ENCODE measurements at regions not wholly inside any gene's neighbourhood (a gene's known extent, or its start where the extent isn't known, plus 50 kb on each side); places are given as distances from the start of the nearest gene placed in this dataset.

DNA sequence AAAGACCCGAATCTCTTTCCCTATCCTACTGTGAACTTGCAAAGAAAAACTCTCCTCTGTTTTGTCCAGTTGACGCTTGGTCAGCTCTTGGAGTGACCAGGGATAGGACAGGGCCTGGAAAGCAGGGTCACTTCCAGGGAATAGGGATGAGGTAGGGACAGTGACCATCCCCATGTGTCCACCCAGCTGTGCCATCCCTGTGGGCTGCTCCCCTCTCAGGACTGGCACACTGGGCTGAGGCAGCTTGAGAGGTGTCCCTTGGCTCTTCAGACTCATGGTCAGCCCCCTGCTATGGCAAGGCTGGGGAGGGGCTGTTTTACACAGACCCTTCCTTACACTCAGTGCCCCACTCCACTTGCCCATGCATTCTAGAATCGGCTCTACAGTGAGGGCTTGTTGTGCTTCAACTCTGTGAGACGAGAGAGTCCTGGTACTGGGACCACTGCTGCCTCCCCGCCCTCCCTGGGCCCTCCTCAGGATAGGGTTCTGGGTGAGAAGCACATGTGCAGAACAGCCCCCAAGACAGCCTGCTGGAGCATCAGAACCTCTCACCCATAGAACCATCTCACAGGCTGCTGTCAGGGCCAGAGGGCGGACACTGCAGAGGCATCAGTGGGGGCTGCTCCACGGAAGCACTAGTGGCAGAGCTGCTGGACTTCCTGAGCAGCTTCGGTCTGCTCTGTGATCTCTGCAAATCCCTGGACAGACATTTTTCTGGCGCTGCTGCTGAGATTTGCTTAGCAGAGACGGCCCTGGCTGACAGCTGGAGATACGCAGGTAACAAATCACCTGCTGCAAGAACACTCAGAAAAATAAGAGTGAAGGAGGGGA, 202.8 kb upstream of the CXCL12 start:
- DNase-seq, result no peak
- intact Hi-C loops (cut with DNase I), result no loop called here

DNA sequence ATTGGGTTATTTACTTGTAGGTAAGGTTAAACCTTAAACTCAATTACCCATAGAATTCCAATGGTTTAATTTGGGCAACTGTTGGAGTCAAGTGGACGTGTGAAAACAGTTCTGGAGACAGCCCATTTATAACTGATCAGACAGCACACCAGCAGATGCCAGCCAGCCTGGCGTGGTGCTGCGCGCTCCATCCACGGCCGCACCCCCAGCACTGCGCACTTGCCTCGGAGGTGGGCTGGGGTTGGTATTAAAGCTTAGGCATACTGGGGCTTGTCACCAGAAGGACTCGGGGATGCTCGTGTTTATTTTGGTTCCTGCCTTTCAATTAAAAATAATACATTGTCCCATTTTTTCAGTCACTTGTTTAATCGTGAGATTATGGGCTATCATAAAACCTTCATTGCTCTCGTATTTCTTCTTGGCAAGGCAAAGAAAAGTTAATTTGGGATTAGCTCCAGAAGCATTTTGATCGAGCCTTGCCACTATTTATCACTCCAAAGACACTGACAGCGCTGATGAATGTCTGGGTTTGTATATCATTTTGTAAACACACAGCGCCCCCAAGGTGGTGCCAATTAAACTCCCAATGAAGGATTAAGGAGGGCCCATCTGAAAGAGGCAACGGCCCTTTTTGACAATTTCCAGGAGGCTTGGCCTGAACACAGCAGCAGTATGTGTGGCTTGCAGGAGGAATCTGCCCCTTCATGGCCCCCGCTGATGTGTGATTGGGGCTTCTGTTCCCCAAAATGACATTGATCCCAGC, 204.5 kb upstream of the CXCL12 start:
- intact Hi-C loops (cut with DNase I), result no loop called here
- DNase-seq, result no peak

DNA sequence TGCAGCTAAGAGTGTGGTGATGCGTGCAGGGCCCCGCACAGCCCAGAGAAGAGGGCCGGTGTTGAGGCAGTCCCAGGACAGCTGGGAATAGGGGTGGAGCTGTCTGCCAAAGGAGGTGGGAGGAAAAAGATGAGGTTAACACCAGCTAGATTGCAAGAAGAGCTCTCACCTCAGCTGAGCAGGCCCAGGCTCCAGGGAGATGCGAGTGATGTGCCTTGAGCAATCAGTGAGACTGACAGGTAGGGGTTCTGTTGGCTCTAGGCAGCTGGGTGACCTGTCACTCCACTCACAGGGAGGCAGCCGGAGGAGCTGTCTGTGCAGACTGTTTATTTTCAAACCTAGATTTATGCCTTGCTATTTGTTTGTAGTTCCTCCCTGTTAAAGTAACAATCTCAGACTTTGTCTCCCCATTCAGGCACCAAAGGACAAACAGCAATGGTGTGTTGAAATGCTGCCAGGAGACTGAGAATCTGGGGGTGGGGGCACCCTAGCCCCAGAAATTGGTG, 205.1 kb upstream of the CXCL12 start:
- DNase-seq, result no peak
- intact Hi-C loops (cut with DNase I), result no loop called here

DNA sequence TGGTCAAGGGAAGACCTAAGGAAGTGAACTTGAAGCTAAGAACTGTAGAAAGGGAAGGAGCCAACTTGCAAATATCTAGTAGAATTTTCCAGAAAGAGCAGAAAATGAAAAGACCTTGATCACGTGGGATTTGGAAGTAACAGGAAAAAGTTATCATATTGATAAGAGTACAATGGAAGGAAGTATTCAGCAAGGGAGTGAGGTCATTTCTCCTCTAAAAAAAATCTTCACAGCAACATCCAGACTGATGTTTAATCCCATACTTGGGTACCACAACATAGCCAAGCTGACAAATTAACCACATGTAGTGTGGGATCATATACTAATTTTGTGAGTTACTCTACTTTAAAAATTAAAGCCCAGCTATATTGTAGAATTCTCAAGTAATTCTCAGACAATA, 207.0 kb upstream of the CXCL12 start:
- DNase-seq, result no peak
- intact Hi-C loops (cut with DNase I), result no loop called here

DNA sequence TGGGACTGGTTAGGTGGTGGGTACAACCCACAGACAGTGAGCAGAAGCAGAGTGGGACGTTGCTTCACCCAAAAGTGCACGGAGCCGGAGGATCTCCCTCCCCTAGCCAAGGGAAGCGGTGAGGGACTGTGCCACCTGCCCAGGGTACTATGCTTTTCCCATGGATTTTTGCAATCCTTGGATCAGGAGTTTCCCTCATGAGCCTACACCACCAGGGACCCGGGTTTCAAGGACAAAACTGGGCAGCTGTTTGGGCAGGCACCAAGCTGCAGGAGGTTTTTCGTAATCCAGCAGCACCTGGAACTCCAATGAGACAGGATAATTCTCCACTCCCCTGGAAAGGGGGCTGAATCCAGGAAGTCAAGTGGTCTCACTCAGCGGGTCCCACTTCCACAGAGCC, 209.1 kb upstream of the CXCL12 start:
- DNase-seq, result no peak
- intact Hi-C loops (cut with DNase I), result no loop called here

DNA sequence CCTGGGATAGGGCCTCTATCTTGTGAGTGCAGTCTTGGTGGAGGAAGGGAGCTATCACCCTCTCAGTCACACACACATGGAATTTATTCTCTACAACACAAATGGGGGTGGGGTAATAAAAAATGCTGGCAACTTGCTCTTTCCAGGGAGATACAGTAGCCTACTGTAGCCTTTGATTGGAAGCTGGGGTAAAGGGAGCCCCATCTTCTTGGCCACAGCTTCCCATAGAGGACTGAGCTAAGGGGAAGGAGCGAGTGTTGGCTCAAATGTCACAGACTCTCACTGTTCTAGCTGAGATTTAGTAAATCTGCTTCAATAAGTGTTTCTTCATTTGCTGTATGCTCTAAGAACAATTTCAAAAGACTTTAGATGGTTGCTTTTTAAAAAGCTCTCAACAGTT, 222.2 kb upstream of the CXCL12 start:
- DNase-seq, result no peak
- intact Hi-C loops (cut with DNase I), result no loop called here

DNA sequence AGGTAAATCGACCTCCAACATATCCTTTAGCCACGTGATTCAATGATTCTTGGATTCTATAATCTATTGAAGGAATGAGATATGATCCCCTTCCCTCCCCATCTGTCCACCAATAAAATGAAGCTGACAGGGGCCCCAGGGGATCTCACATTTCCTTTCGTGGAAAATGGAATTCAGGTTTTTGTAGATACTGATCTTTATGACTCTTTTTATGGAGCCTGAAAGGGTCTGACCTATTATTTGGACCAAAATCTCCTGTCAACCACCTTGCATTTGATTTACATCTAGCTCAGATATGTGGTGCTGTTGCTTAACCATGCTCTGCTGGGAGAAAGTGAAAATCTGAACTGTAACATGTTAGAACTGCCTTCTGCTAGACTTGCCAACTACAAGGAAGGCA, 234.0 kb upstream of the CXCL12 start:
- intact Hi-C loops (cut with DNase I), result no loop called here
- DNase-seq, result no peak

DNA sequence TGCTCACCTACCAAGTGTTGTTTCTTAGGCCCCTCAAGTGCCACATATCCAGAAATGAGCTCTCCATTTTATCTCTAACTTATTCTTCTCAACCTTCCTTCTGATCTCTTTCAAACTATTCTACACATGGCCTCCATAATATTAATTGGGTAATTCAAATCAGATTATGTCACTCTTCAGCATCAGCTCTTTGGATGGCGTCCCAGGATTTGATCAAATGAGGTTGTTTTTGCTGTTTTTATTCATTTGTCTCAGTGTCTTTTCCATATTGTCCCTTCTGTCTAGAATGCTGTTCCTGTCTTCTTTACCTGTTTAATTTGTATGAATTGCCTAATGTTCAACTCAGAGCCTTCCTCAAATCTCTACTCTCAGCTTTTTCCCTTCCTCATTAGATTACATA, 234.6 kb upstream of the CXCL12 start:
- intact Hi-C loops (cut with DNase I), result no loop called here
- no peak for DNase-seq

DNA sequence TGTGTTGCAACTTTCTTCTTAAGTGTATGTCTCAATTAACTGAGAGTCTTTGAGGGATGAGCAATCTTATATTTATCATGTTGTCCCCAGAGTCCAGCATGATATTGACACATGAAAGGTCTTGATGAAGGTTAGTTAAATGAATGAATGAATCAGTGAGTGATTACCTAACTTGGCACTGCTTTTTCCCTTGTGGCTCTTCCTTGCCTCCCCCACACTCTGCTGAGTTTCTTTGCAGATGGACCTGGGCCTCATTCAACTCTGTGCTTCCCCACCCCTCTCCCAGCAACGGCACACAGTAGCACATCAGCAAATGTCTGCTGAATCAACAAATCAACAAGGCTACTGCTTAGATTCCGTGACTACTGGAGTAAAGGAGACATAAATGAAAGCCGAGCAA, 235.1 kb upstream of the CXCL12 start:
- intact Hi-C loops (cut with DNase I), result no loop called here
- DNase-seq, result no peak

DNA sequence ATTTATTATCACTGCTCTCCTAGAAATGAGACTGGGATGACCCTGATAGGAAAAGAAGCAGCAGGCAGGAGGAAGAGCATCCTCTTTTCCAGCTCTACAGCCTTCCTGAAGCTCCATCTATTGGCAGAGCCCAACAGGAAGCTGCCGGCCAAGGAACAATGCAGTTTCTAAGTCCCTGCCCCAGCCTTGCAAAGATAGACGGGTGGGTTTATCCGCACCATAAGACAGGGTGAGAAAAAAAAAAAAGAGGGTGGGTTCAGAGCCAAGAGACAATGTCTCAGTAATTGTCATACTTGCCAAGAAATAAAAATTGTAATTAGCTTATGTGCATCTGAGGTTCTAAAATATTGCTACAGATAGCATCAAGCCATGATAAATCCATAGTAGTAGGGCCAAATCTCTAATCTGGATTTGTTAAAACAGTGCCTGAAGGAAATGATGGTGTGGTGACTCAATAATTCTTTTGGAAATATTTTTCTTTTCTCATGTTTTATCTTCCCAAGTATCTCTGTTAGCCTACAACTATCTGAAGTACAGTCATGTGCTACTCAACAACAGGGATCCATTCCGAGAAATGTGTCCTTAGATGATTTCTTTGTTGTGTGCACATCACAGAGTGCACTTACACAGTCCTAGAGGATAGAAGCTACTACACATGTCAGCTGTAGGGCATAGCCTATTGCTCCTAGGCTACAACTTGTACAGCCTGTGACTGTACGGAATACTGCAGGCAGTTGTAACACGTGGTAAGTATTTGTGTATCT, 242.9 kb upstream of the CXCL12 start:
- DNase-seq, result no peak
- intact Hi-C loops (cut with DNase I), result no loop called here

DNA sequence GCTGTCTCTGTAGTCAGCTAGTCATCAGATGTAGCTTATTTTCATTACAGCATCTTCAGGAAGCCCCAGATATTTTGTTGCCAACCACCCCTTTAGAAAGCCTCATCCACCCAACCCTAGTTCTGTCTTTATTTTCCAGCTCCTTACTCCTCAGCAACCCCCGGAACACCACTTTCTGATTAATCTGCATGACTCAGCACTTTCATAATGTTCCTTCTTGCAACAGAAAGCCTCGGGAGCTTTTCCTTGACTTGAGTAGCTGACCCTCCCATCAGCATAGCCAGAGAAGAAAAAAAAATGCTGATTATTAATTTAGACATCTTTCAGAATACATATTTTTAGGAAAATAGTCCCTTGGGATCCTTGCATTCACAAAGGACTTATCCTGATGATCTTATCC, 244.0 kb upstream of the CXCL12 start:
- DNase-seq, result peak in 2 of 42 donors; percentile 9 to 45
- intact Hi-C loops (cut with DNase I), result no loop called here

DNA sequence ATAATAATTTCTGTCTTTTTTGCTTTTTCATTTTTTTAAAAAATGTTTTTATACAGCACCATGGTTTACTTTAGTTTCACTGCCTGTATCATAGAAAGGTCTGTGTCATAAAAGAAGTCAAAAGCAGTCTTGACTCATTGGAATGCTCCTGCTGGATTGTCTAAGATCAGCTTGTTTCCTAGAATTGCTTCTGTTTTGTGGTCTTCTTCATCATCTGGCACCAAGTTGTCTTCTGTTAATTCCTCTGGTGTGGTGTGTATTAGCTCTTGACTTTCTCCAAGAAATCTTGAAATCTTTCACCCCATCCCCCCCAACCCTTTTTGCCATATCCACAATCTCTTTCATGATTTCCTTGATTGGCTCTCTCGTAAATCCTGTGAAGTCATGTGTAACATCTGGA, 250.3 kb upstream of the CXCL12 start:
- no peak for DNase-seq

DNA sequence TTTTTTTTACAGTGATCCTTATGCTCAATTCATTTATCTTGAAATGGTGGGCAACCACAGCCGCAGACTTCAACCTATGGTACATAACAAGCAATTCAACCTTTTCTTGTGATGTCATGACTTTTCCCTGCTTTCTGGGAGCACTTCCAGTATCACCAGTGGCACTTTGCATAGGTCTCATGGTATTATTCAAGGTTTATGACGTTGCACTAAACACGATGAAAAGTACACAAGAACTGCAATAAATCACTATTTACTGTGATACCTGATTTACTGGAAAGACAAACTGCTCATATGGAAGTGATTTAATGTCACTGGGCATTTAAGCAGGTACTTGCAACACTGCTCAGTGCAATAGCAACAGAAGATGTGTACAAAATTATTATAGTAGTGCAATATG, 251.7 kb upstream of the CXCL12 start:
- no peak for DNase-seq
- intact Hi-C loops (cut with DNase I), result no loop called here

More for the DNA sequence above, 250.3 kb upstream of the CXCL12 start:
- intact Hi-C loops (cut with DNase I), result no loop called here

DNA sequence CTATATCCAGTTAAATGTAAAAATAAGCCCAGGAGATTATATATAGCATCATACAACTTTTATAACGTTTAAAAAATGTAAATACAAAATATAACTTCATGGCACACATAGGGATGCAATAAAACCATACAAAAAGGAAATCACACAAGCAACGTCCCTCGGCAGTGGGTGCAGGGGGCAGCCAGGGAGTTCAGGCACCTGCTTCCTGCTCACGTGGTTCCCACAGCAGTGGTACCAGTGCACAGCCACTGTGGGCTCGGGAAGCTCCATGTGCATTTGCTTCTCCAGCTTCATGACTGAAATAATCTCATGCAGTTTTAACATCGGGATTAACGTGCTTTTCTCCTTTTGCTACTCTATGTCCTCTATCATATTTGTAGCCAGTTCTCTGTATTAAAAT, 255.5 kb upstream of the CXCL12 start:
- intact Hi-C loops (cut with DNase I), result no loop called here
- DNase-seq, result no peak

DNA sequence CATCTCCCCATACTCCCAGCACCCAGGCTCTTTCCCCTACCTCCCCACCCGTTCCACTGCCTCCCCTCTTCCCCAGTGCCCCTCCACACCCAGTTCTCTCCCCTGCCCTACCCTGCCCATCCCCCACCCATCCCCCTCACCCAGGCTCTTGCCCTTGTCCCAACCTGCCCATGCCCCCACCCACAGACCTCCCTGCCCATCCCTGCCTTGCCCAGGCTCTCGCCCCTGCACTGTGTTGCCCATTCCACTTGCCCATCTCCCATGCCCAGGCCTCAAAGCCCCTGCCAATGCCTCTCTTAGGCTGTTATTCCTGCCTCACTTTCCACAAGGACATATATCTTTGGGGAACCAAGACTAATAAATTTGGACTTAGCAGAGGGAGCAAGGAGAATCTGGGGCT, 262.6 kb upstream of the CXCL12 start:
- intact Hi-C loops (cut with DNase I), result no loop called here
- DNase-seq, result no peak

DNA sequence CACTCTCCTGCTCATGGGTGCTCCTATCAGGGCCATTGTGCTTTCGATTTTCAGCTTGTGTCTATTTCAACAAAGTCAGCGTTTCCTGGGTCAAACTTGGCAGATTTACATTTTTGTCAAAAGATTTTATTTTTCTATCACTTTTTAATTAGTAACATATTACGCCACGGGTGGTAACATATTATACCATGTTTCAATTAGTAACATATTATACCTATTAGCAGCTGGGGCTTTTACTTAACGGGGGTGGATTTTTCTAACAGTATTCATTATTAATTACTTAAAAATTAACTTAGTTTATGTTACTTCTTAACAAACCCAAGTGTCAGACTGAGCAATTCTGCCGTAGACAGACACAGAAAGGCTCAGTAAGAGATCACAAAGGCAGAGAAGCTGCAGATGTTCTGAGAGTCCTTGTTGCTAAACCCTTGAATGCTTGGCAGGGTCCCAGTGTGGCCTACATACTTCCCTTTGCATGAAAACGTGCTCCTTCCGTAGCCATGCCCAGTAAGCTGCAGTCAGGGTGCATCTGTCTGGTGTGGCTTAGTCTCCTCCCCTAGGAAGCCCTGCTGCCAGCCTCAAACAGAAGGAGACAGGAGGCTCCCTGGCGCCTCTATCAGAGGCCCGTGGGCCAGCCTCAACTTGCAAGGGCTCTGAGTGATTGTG, 263.1 kb upstream of the CXCL12 start:
- DNase-seq, result peak in 18 of 42 donors; percentile 1 to 46 (median 28)
- intact Hi-C loops (cut with DNase I), result no loop called here

DNA sequence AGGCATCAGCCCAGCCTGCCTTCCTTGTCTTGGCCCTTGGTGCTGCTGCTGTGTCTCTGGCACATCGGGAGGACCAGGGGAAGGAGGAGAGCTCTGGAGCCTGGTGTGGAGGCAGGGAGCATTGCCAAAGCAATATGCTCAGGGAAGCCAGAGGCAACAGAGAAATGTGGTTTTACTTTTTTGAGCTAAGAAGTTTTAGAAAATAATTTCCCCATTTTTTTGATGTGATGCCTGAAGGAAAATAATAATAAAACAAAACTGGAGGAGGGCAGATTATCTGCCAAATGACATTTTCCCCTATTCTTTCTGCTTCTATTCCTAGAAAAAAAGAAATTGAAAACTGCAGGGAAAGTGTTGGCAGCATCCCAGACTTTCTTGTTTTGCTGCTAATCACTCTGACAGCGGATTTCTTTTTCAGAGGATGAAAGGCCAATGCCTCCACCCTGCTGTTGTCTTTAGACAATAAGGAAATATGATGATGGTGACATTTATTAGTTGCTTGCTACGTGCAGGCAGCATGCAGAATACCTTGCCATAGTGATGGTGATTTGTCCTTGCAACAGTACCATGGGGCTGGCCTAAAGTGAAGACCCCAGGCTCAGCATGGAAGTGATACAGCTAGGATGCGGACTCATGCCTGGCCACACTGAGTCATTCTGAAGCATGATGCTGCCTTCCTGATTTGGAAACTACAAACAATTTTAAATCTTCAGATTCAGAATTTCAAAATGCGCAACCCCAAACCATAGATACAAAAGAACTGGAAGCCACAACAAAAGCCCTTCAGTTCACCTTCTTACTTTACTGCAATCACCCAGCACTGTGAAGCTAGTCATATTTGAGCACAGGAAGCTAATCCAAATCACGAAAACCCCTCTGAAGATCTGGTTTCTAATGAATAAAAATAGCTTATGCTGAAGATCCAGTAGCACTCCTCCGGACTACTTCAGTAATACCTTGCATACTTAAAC, 260.2 kb upstream of the TMEM72 start:
- intact Hi-C loops (cut with DNase I), result no loop called here
- DNase-seq, result peak in 15 of 42 donors; percentile 2 to 64 (median 30)

DNA sequence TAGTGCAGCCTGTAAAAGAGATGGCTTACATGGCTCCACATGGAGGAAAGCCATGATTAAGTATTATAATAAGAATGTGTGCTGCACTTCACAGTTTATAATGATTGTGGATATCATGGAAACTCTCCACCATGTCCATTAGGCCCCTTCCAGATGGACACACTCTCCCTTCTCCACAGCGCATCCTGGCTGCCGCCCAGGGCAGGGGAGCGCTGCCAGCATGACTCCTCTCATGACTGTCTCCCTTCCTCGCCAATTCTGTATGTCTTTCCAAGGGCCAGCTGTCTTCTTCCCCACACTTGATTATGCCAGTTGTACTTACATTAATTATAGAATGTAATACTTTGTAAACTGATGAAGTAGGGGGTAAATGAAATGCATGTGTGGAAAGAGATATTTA, 259.3 kb upstream of the TMEM72 start:
- DNase-seq, result peak in 4 of 42 donors; percentile 10 to 40 (median 19)
- intact Hi-C loops (cut with DNase I), result no loop called here

Data from head of caudate nucleus (tissue), 42 donors.